ENCODE measurements at regions not wholly inside any gene's neighbourhood (a gene's known extent, or its start where the extent isn't known, plus 50 kb on each side); places are given as distances from the start of the nearest gene placed in this dataset.

DNA sequence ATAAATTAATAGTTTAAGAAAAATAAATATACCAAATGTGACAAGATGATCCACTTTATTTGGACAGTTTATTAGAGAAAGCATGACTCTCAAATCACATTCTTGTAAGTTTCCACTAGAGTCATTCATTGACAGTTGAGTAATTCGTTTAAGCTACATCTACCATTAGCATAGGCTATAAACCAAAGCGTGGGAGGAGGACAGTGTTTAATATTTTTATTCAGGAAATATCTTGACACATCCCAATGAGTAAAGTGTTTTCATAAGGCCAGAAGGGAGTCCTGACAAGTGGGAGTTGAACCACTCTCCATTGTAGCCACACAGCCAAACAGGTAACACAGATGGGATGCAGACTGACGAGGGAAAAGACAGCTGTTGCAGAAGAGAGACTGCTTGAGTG is 386.5 kb upstream of the SEMA3D start:
- DNase-seq (ENCODE audit: low spot score): no peak

DNA sequence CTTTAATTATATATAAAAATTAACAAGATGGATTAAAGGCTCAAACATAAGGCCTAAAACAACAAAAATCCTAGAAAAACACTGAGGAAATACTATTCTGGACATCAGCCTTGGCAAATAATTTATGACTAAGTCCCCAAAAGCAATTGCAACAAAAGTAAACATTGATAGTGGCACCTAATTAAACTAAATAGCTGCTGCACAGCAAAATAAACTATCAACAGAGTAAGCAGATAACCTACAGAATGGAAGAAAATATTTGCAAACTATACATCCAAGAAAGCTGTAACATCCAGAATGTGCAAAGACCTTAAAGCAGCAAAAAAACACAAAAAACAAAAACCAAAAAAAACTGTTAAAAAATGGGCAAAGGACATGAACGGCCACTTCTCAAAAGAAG is 384.0 kb upstream of the SEMA3D start:
- no peak for DNase-seq (ENCODE audit: low spot score)

DNA sequence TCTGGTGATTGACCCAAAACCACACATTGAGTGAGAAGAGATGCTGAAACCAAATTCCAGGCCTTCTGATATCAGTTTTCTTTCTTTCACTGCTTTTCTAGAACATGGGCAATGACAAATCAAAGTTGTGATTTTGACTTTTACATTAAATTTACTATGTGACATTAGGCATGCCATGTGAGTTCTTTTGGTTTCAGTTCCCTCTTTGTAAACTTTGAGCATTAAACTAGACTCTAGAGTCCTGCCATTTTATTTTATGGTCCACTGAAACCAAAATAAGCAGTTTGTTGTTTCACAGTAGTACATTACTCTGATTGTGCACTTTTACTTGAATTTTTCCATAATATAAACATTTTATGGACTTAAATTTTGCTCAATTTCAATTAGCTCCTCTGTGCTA is 381.1 kb upstream of the SEMA3D start:
- DNase-seq (ENCODE audit: low spot score): no peak

DNA sequence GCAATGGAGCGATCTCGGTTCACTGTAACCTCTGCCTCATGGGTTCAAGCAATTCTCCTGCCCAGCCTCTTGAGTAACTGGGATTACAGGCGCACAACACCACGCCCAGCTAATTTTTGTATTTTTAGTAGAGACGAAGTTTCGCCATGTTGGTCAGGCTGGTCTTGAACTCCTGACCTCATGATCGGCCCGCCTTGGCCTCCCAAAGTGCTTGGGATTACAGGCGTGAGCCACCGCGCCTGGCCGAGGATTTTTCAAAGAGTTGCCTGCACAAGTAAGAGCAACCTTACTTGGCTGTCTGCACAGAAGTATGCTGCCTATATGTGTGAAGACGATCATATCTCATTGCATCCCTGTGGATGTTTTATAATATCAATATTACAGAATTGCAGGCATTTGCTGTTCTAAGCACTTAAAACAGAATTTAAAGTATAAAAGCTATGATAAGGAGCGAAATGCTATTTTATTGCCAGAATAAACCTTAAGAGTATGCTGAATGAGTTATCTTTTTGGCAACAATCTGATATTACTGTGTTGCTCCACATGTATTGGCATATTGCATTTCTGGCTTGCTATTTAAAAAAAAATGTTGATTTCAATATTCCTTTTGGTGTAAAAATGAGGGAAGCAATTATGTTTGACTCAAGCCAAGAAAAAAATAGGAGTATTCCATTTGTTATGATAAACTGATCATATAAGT is 379.4 kb upstream of the SEMA3D start:
- no peak for DNase-seq (ENCODE audit: low spot score)

DNA sequence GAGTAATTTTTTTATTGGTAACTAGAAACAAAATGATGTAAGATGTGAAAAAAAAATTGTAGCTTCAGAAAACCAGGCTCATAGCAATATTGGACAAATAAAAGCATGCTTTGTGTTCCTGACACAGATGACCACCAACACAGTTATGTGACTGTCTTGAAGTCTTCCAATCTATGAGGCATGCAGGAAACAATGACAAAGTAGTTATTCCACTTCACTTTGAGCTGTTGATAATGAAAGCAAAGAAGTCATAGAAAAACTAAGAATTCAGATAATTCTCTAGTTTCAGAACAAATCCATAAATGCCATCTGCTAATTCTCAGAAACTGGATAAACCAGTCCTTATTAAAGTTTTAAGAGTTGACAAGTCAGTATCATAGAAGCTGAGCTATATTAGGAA is 378.4 kb upstream of the SEMA3D start:
- no peak for DNase-seq (ENCODE audit: low spot score)

DNA sequence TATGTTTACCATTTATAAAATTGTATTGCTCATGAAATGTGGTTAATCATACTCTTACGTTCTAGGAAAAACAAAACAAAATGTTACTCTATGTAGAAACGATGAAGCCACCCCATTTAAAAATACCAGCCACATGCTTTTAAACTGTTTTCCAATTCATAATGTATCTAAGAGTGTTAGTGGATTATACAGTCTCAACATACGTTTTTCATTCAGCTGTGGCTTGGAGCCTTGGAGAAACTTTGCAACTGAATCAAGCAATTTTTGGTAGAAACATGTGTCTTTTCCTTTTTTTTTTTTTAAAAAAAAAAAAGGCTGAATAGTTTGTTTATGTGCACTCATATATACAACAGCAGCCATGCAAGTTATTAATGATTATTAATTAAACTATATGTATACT is 378.0 kb upstream of the SEMA3D start:
- no peak for DNase-seq (ENCODE audit: low spot score)

DNA sequence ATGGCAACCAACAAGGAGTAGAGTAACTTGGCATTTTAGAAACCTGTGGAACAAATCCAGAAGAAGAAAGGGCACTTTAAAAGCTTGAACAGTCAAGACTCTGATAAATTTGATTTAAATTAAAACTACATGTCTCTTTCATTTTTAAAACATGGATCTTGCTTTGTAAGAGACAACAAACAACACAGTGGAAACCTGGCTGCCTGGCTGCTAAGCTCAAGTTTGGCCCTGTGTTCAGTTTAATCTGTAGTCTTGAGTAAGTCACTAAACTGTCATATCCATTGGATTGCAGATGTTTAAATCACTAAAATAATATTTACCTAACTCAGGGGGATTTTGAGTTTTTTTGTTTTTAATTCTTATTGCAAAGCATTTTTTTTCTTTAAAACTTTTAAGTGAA is 374.9 kb upstream of the SEMA3D start:
- no peak for DNase-seq (ENCODE audit: low spot score)

DNA sequence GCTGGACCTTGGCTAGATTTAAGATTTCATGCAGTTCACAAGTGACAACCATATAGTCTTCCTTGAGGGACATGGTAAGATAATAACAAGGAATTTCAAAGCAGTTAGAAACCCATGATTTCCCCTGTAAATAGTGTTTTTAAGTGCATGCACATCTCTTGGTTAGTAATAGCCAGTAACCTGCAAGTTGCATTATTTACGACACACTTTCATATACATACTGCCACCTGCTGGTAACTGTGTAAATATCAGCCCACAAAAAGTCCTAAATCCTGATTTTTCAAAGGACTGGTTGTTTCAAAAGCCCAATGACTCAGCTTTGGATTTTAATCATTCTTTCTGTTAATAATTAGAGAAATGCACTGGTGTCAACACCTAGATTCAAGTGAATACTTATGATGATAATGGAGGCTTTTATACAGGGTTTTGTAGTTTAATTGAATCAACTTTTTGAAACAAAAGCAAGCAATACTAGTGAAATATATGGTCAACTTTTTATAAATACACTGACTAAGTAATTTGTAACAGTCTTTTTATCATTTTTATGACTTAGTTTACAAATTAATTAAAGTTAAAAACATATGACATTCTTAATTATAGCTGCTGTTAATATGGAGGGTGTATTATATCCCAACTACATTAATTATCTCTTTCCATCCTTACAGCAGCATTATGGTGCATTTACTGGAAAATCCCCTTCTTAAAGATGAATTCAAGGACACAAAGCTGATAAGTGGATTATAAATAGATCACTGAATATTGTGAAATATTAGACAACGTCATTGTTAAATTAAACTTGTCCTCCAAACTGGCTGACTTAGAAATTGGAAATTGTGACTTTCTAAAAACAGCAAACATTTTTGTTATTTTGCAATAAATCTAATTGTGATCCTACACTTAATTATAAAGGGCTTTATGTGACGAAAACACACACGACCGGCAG is 367.7 kb upstream of the SEMA3D start:
- no peak for DNase-seq (ENCODE audit: low spot score)

DNA sequence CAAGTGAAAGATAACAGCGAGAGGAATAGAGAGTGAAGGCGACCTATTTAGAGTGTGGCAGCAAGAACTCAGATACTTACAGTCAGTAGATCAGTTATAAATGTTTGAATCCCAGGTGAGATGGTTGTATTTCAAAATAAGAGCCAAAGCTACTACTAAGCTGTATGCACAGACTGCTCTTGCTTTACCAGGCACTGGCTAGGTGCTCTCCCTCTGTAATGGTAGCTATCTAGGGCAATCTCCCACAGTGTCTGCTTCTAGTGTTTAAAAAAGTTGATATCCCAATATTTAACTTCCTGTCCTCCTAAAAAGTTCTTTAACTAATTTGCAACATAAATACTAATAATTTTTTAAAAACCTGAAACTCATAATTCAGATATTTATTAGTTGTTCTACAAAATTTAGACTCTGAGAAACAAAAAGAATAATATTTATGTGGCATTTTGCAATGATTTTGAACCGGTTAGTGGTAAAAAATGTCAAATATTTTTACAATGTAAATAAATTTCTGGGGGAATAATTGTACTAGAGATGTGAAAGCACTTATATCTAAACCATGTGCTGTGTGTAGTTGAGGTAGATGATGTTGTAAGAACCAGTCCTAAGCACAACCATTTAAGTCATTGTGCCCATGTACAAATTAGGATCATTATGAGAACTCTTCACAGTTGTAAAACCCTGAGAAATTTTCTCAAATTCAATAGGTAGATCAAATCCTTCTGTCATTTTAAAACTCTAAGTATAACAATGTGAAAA is 349.3 kb upstream of the SEMA3D start:
- no peak for DNase-seq (ENCODE audit: low spot score)

DNA sequence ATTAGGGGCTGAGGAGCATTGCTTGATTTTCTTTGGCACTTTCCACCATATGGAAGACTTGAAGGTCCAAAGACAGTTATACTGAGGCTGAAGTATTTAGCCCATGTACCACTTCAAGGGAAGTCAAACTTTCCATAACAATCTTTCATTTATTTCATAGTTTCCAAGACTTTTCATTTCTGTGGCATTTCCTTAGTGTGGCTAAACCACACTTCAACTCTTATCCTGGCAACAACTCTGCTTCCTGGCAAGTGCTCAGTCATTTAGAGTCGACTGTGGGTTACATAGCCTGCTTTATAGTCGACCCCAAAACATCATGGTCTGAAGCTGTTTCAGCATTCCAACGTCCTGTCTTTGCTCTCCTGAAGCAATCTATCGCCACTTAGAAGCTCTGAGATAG is 343.0 kb upstream of the SEMA3D start:
- DNase-seq (ENCODE audit: low spot score): no peak

DNA sequence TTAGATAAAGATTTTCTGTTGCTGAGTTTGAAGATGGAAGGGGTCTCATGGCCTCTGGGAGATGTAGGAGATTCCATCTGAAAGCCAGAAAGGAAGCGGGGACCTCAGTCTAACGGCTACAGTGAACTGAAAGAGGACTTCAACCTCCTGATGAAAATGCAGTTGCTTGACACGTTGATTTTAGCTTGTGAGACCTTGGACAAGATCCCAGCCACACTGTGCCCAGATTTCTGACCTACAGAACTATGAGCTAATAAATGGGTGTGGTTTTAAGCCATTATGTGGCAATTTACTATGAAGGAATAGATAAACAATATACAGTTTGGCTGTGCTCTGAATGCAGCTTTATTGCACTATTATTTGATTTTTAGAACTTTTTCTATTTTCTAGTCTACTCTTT is 342.3 kb upstream of the SEMA3D start:
- no peak for DNase-seq (ENCODE audit: low spot score)

DNA sequence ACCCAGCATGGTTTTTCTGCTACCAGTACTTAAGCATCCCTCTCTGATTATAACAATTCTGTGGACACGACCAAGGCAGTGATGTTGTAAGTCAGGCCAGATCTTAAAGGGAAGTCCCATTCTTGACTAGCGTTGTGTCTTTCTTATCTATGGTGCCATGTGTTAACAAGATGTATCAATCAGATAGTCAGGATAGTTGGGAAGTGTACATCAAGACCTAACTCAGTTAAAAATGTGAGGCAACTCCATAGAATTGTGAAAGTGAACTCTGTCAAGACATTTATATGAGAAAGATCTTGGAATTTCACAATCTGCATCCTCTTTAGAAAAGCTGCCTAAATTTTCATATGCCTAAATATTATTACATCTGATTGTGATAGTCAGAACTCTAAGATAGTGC is 341.7 kb upstream of the SEMA3D start:
- DNase-seq (ENCODE audit: low spot score): no peak

DNA sequence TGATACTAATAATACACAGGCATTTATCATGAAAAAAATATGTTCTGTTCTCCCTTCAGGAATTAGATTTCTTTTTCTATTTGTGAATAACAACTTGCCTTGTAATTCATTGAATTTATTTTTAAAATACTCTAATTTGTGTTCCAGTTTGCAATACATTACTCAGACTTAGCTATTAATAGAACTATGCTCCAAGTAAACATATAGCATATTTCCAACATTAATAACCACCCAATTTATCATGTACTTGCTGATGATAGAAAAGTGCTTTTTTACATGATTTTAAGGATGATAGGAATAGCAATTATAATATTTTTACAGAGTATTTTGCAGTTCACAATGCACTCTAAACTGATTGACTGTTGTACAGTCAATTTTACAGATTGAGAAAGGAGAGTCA is 338.8 kb upstream of the SEMA3D start:
- DNase-seq (ENCODE audit: low spot score): no peak

DNA sequence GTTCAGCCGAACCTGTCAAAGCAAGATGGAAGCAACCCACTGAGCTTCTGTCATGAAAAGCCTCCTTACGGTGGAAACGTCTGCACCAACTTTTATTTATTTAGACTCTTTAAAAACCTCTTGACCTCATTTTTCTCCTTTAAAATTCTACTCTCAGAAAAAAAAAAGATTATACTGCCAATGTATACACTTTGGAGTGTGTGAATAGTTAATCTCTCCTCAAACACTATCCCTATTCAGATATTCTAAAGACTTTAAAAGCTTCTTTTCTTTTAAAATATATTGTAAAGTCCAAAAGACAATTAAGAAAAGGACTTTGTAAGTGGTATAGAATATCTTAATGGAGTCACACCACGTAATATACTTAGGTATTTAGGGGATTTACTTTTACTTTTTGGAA is 335.2 kb upstream of the SEMA3D start:
- DNase-seq (ENCODE audit: low spot score): no peak

DNA sequence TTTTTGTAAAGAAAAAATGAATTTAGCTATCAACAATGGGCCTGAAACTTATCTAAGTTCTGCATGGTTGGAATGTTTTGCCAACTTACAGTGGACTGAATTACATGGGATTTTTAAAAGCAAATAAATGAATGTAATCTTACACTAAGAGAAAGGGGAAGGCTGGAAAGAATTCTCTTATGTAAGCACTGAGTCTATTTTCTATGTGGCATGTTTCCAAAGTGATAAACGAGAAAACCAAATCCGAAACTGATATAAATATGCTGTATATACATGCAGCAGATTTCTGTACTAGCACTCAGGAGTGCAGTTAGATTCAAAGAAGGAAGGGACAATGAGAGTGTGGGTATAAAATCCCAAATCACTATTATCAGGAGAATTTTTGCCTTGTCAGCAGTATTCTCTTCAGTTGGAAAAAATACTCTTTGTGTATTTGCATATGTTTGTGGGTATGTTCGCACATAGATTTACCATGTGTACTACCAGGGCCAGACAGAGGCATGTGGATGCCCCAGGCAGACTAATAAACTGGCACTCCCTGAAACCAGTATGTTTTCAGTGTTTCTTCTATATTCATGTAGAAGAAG is 334.3 kb upstream of the SEMA3D start:
- DNase-seq (ENCODE audit: low spot score): no peak

DNA sequence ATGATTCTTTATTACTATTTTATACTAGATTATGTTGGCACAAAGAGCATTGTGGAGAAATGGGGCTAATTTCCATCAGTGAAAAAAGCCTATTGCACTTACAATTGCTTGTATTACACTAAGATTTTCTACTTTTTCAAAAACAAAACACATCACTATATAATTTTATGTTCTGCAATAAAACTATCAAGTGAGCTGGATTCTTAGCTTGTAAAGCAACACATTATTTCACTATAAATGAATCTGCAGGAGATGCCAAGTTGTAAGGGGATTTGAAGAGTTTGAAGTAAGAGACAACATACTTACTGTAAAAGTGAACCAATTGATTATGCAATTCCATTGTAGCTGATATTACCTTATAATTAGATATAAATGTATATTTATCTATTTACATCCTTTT is 333.3 kb upstream of the SEMA3D start:
- DNase-seq (ENCODE audit: low spot score): no peak

DNA sequence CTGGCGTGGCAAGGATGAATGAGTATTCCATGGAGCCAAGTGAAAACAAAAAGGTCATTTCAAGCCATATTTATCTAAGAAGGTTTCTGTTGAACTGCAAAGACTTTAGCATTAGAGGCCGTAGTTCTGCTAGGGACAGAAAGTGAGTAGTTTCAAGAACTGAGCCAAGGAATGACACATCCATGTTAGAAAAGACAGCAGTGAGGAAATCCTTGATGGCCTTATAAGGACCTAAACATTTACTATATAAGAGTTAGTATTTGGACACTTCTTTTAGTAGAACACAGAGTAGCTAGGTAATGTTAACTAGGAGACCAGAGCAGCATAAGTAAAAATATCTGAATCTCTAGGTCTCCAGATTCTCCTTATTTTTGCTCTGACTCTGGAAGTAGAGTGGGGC is 329.8 kb upstream of the SEMA3D start:
- no peak for DNase-seq (ENCODE audit: low spot score)

DNA sequence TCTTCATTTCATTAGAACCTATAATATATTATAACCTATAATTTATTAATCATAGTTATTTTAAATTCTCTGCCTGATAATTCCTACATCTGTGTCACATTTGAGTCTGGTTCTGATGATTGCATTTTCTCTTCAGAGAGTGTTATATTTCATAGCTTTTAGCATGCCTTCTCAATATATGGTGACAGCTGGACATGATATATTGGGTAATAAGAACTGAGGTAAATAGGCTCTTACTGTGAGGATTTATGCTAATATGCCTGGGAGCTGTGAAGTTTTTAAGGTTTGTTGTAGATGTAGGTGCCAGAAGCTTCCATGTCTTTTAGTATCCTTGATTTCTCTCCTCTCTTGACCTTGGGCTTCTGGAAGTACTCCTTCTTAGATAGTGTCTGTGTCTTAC is 325.9 kb upstream of the SEMA3D start:
- no peak for DNase-seq (ENCODE audit: low spot score)

DNA sequence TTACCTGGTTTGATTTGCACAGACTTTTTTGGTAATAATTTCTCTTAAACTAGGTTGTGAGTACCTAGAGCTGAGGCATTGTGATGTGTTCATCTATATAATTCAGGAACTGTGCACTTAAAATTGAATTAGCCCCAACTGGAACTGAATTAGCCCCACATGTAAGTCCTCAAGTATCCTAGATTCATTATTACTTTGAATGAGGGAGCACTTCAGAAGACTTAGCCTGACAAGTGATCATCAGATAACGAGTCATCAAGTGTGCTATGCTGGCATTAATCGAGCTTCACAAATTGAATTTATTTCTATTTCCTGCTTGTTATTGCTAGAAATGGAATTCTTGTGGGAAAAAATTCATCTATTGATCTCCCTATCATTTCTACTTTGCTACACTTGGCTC is 323.4 kb upstream of the SEMA3D start:
- DNase-seq (ENCODE audit: low spot score): no peak

DNA sequence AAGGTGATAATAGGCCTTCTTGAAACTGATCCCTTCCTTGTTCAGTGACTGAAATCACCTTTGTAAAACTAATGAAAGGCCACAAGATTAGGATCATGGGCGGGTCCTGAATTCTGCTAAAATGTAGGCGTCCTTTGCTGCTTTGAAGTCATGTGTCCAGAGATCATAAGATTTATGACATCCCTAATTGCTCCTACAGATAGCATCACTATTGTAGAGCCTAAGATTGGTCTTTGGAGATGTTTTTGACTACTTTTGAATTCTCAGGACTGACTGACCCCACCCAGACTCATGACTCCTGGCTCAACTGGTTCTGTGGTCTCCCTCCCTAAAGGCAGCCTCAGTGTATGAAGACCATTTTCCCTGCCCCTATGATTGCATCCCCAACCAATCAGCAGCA is 322.6 kb upstream of the SEMA3D start:
- no peak for DNase-seq (ENCODE audit: low spot score)

DNA sequence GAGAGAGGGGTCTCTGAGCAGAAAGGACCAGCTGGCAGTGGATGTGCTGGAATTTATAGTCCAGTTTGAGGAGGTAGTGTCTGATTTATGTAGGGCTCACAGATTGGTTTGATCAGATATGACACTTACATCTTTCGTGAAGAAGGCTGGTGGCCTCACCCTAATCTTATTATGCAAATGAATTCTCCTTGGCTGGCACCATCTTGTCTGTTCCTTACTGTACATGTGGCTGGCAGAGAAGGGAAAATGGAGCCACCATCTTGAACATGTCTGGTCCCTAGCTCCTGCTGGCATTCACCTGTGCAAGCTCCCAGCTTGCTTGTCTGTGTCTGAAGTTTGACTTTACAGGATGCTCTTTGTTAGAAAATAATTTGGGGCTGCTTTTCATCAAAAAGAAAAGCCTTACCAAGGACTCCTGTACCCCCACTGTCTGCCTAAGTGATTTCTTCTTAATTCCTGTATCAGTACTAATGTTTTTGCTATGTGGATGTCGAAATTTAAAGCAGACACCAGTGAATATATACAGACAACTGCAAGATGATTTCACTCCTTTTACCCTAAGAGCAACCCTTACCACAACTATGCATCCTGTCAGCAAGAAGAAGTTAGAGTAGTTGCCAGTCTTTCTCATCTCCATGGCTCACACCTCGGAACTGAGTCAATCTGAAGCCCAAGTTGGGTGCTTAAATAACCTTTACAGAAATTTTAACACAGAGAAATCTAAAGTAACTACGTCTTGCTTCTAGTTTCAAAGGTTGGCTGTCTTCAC is 322.0 kb upstream of the SEMA3D start:
- no peak for DNase-seq (ENCODE audit: low spot score)

DNA sequence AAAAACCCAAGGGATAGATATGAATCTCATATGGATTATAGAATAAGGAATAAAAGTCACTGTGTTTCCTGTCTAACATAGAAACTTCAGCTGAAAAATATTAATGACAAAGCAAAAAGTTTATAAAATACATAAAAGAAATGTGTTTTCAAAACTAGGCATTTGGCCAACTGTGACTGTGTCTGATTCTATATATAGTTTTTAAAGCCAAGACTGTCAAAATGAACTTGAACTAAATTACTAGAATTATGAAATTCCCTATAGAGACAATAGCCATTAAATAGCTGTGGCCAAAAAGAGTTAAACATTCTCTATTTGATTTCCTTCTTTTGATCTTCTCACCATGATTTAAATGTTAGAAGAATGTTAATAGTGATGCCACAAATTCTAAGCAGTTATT is 311.2 kb upstream of the SEMA3D start:
- no peak for DNase-seq (ENCODE audit: low spot score)

Measured in hepatic stellate cell (primary cell).